ENCODE measurements at regions not wholly inside any gene's neighbourhood (a gene's known extent, or its start where the extent isn't known, plus 50 kb on each side); places are given as distances from the start of the nearest gene placed in this dataset.

DNA sequence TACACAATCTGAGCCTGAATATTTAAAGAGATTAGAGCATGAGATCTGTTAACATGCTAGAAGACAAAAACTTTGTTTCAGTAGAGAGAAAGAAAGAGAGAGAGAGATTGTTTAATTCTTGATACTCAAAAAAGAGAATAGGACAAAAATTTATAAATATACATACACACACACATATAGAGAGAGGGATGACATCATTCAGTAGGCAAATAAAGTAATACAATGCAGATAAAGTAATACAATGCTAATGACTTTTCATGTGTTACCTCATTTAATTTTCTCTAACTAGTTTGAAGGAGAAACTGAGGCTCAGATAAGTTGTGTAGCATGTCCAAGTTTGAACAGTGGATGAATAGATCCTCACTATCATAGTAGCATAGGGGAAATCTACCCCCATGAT lies 286.4 kb downstream of the CMPK2 start:
- CTCF ChIA-PET (ENCODE audit: partially characterized antibody) = no interaction called here
- H3K27me3 ChIP-seq (replicated peaks in 1 of 4; ENCODE audit: control insufficient read depth in 3 of 4, extremely low read depth in 1 of 4, insufficient read depth in 3 of 4, low read length in 3 of 4) = no peaks in the 10 kb centered on the region
- H3K79me1 ChIP-seq (ENCODE audit: low read depth, low read length) = no peaks in the 10 kb centered on the region
- no peak overlapping the region for H3K4me2 ChIP-seq (ENCODE audit: insufficient read depth in 1 of 2, low read depth in 2 of 2, low read length in 2 of 2)
- H3K36me3 ChIP-seq (ENCODE audit: control insufficient read depth in 2 of 4, insufficient read depth in 4 of 4, low read length in 3 of 4) = no peaks in the 10 kb centered on the region
- no peak for FAIRE-seq
- DNase-seq (ENCODE audit: low read depth in 1 of 2, low spot score in 2 of 2) = no peak
- H3K14ac ChIP-seq (ENCODE audit: insufficient read length) = no peak overlapping the region
- H4K5ac ChIP-seq (ENCODE audit: insufficient read length, low read depth, low read length) = no peak overlapping the region
- H4K91ac ChIP-seq (replicated peaks; ENCODE audit: insufficient read length, low read length) = no peak overlapping the region
- no peak for TF ChIP-seq NRF1 (IDR thresholded peaks at IDR 0.05; ENCODE audit: low read depth, low read length)
- no peak overlapping the region for H3K27ac ChIP-seq (ENCODE audit: low read depth, low read length)
- peaks cover 0 to 2% of the 10 kb centered on the region in 2 experiments for H4K20me1 ChIP-seq (replicated peaks in 1 of 2; ENCODE audit: control insufficient read depth in 1 of 2, insufficient read depth in 2 of 2, low read length in 2 of 2)
- H3K4me3 ChIP-seq (ENCODE audit: extremely low read depth in 1 of 4, insufficient read depth in 2 of 4, low read depth in 3 of 4, low read length in 4 of 4) = no peak overlapping the region
- no peak overlapping the region for H2BK15ac ChIP-seq (ENCODE audit: low read length)
- no peak overlapping the region for H3K56ac ChIP-seq (replicated peaks; ENCODE audit: insufficient read length, low read depth, low read length)
- H4K8ac ChIP-seq (ENCODE audit: extremely low read depth, insufficient read depth, low read length) = no peak overlapping the region
- no peaks in the 10 kb centered on the region; a peak in 1 of 7 replicates for H3K4me1 ChIP-seq (replicated peaks in 1 of 4; ENCODE audit: control insufficient read depth in 3 of 4, insufficient read depth in 4 of 4, low read length in 3 of 4)
- POLR2A ChIA-PET (ENCODE audit: partially characterized antibody) = no interaction called here
- H3K9ac ChIP-seq (replicated peaks in 1 of 4; ENCODE audit: extremely low read depth in 1 of 4, low read depth in 3 of 4, low read length in 3 of 4) = no peak overlapping the region
- H3K4ac ChIP-seq (replicated peaks; ENCODE audit: insufficient read length, low read depth, low read length) = no peak overlapping the region
- no peak overlapping the region for H2BK5ac ChIP-seq (ENCODE audit: low read depth, low read length)
- H2AK5ac ChIP-seq (ENCODE audit: low read depth, low read length) = no peak overlapping the region
- H2BK12ac ChIP-seq (ENCODE audit: low read depth, low read length) = no peak overlapping the region
- H3K9me3 ChIP-seq (ENCODE audit: insufficient read depth in 2 of 2, low read depth in 1 of 2, low read length in 1 of 2) = no peaks in the 10 kb centered on the region
- H3K18ac ChIP-seq (ENCODE audit: extremely low read depth, low read length) = no peak overlapping the region
- H3K79me2 ChIP-seq (ENCODE audit: control insufficient read depth in 1 of 2, insufficient read depth in 2 of 2, low read length in 2 of 2) = no peaks in the 10 kb centered on the region
- H3K23me2 ChIP-seq (ENCODE audit: low read depth, low read length) = no peaks in the 10 kb centered on the region
- no peak overlapping the region for H2AFZ ChIP-seq (ENCODE audit: low read length)
- H3K23ac ChIP-seq (ENCODE audit: insufficient read length) = no peak overlapping the region
- no peak overlapping the region for H2BK120ac ChIP-seq (replicated peaks; ENCODE audit: low read depth, low read length)
- no peak overlapping the region for H2BK20ac ChIP-seq (ENCODE audit: low read length)

Measured in H1 (cell line).